ENCODE measurements at regions not wholly inside any gene's neighbourhood (a gene's known extent, or its start where the extent isn't known, plus 50 kb on each side); places are given as distances from the start of the nearest gene placed in this dataset.

DNA sequence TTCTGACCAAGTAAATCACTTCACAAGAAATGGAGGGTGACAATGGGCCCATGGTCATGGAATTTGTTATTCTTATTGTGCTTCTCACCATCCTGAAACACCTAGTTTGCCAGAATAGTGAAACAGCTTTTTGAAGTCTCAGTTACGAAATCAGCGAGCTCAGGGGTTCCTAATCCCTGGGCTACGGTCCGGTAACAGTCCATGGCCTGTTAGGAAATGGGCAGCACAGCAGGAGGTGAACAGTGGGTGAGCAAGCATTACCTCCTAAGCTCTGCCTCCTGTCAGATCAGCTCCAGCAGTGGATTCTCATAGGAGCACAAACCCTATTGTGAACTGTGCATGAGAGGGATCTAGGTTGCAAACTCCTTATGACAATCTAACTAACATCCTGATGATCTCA lies 1356.3 kb downstream of the KCNT2 start:
- no peak for DNase-seq (ENCODE audit: low read depth)
- TF ChIP-seq, protein P1, sequence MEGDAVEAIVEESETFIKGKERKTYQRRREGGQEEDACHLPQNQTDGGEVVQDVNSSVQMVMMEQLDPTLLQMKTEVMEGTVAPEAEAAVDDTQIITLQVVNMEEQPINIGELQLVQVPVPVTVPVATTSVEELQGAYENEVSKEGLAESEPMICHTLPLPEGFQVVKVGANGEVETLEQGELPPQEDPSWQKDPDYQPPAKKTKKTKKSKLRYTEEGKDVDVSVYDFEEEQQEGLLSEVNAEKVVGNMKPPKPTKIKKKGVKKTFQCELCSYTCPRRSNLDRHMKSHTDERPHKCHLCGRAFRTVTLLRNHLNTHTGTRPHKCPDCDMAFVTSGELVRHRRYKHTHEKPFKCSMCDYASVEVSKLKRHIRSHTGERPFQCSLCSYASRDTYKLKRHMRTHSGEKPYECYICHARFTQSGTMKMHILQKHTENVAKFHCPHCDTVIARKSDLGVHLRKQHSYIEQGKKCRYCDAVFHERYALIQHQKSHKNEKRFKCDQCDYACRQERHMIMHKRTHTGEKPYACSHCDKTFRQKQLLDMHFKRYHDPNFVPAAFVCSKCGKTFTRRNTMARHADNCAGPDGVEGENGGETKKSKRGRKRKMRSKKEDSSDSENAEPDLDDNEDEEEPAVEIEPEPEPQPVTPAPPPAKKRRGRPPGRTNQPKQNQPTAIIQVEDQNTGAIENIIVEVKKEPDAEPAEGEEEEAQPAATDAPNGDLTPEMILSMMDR (conservative IDR thresholded peaks at IDR 0.05; ENCODE audit: low read length): no peak
- no peak overlapping the region for H3K4me3 ChIP-seq (ENCODE audit: low read length)

- TF ChIP-seq, protein P1 (conservative IDR thresholded peaks at IDR 0.05; ENCODE audit: low read length): no peak
- DNase-seq (ENCODE audit: low read depth): no peak
- no peak overlapping the region for H3K4me3 ChIP-seq (ENCODE audit: low read length)
These were observed 1364.7 kb downstream of the KCNT2 start for GRCh38 chr1:195243492-195243891.

GRCh38 chr1:195241066-195241465 lies 1367.2 kb downstream of the KCNT2 start:
- TF ChIP-seq, protein P1 (conservative IDR thresholded peaks at IDR 0.05; ENCODE audit: low read length): no peak
- DNase-seq (ENCODE audit: low read depth): no peak
- H3K4me3 ChIP-seq (ENCODE audit: low read length): no peak overlapping the region

DNA sequence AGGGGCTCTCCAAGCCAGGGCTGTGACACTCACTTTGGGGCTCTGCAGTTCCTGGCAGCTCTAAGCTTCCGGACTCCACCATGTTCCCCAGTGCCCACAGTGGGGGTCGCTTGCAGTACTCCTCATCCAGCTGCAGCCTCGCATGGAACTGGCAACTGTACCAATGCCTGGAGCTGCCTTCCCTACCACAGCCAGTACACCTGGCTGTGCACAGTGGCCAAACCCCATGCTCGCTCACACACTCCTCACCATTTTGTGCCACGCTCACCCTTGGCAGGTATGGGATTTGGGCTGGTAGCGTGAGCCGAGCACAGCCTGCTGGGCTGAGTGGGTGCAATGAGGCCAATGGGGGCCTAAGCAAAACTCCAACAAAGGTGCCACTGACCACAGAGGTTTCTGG lies 1369.9 kb downstream of the KCNT2 start:
- TF ChIP-seq, protein P1 (conservative IDR thresholded peaks at IDR 0.05; ENCODE audit: low read length): no peak
- DNase-seq (ENCODE audit: low read depth): no peak

DNA sequence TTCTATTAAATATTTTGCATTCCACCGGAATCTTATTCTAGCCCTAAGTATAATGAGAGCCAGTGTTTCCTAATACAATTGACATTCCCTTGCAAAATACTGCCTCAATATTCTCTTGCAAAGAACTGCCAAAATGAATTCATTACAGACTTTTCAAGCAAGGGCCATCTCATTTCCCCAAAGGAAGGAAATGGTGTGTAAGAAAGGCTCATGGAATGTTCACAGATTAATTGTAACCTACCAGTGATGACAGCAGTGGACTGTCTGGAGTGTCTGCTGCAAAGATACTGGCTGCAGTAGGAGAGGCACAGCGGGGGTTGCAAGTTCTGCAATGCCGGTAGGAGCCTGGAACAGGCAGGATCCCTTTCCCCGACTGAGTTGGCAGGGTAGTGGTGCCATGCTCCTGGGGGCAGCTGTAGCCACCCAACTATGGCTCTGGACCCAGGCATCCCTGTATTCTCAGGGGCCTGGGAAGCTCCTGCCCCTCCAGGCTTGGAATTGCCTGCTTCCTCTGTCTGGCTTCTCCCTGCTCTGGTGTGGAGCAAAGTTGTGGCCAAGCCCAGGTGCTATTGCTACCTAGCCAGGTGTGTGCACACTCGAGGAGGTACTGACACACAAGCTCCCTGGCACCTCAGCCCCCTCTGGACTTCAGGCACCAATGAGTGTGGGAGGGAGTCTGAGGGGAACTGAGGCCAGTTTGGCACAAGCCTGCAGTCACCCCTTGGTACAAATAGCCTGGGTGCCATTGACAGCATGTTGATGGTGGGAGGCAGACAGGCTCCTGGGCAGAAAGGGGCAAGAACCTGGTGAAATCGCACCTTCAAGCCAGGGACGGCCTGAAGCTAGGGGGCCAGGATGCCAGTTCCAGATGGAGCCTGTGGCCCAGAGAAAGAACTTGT lies 1371.0 kb downstream of the KCNT2 start:
- peak; percentile 1 for DNase-seq (ENCODE audit: low read depth)
- TF ChIP-seq, protein P1 (conservative IDR thresholded peaks at IDR 0.05; ENCODE audit: low read length): no peak
- no peak overlapping the region for H3K4me3 ChIP-seq (ENCODE audit: low read length)

More for the DNA sequence above, 1369.9 kb downstream of the KCNT2 start:
- H3K4me3 ChIP-seq (ENCODE audit: low read length): no peak overlapping the region

DNA sequence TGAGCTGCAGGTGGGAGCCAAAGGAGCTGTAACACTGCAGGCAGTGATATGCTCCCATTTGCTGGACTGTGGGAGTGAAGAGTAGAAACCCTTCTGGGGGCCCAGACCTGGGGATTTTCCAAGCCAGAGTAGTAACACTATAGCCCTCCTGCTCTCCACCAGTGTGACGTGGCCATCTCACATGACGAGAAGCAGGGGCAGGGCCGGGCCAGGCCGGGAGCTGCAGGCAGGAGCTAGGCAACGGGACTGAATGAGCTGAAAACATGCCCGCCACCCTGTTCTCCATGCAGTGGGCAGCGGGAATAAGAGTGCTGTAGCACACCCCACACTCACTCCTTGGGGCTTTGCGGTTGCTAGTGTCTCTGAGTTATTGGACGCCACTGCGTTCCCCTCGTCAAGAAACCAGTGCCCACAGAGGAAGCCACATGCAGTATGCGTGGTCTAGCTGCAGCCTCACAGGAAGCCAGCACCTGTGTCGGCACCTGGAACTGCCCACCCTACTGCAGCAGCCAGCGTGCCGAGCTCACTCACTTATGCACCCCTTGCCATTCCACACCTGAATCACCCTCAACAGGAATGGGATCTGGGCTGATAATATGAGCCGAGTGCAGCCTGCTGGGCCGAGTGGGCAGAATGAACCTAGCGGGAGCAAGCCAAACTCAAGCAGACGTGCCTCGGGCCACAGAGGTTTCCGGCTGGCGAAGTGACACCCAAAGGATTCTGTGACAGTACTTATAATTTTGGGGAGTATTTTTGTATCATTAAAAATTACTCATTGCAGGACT lies 1389.6 kb downstream of the KCNT2 start:
- TF ChIP-seq, protein P1 (conservative IDR thresholded peaks at IDR 0.05; ENCODE audit: low read length): no peak
- H3K4me3 ChIP-seq (ENCODE audit: low read length): no peak overlapping the region
- DNase-seq (ENCODE audit: low read depth): no peak
